Activated CD4-positive, alpha-beta T cell treated with anti-CD3 and anti-CD28 coated beads, Interleukin-2, amount 10 ng/mL, durations not matched to agents 7 days and 5 days (primary cell): ENCODE measurements at regions not wholly inside any gene's neighbourhood (a gene's known extent, or its start where the extent isn't known, plus 50 kb on each side); places are given as distances from the start of the nearest gene placed in this dataset.
A peak's percentile ranks its signal among the peaks of the same experiment; 100 is the strongest.

Experiments
- CTCF ChIA-PET: fragments of 350-600 bp; sonication (Branson Sonifier 250); formaldehyde crosslinking; loops from one replicate; lab custom pipeline; 2021; ENCODE audit warnings: antibody characterized with exemption; lab: Charles Lee
- POLR2A ChIA-PET: fragments of 350-600 bp; sonication (Branson Sonifier 250); formaldehyde crosslinking; loops from one replicate; lab custom pipeline; 2021; ENCODE audit warnings: antibody characterized with exemption; lab: Charles Lee
- DNase-seq: peaks from one replicate; pipeline ENCODE4 v3.0.0-alpha.2; 2020
- H3K27ac Mint-ChIP-seq: one replicate; pipeline ENCODE4 v1.8.0; 2021; ENCODE audit warnings: mild to moderate bottlenecking, moderate library complexity, mixed read lengths
- H3K27me3 Mint-ChIP-seq: one replicate; pipeline ENCODE4 v1.8.0; 2021; ENCODE audit warnings: mixed read lengths
- H3K36me3 Mint-ChIP-seq: one replicate; pipeline ENCODE4 v1.8.0; 2021; ENCODE audit warnings: low read depth, mixed read lengths
- H3K4me1 Mint-ChIP-seq: one replicate; pipeline ENCODE4 v1.8.0; 2021; ENCODE audit warnings: mixed read lengths
- H3K4me3 Mint-ChIP-seq: one replicate; pipeline ENCODE4 v1.8.0; 2021; ENCODE audit warnings: mild to moderate bottlenecking, moderate library complexity, mixed read lengths
- H3K9me3 Mint-ChIP-seq: one replicate; pipeline ENCODE4 v1.8.0; 2021; ENCODE audit warnings: mixed read lengths

DNA sequence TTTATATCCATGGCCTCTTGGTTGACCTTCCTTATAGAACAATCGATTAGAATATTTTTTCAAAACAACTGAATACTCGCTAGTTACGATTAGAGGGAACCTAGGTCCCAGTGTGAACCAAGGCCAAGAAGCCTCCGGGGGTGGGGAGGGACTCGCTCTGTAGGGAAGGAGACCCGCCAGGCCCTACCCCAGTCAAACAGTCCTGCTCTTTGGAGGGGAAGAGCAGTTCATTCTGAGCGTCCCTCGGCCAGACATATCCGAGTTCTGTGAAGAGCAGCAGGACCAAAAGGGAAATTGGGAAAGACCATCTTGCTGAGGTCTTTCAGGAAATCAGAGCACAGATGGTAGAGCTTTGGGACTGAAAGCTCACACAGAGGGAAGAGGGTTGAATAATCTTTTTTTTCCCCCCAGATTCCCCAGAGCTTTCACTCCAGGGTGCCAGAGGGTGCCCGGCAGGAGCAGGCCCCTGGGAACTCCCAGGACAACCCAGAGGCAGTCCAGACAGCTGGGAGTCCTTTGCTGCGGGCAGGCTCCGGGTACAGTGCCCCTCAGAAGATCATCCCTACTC, 137.2 kb upstream of the HES1 start:
- Mint-ChIP-seq H3K4me3 (no peak overlapping the region), H3K36me3 (no peaks in the 10 kb centered on the region), H3K9me3 (no peaks in the 10 kb centered on the region), H3K4me1 (peaks cover 8% of the 10 kb centered on the region), H3K27me3 (peaks cover 31% of the 10 kb centered on the region), H3K27ac (no peak overlapping the region)
- ChIA-PET CTCF (no interaction called here), POLR2A (no interaction called here)
- DNase-seq, result no peak

DNA sequence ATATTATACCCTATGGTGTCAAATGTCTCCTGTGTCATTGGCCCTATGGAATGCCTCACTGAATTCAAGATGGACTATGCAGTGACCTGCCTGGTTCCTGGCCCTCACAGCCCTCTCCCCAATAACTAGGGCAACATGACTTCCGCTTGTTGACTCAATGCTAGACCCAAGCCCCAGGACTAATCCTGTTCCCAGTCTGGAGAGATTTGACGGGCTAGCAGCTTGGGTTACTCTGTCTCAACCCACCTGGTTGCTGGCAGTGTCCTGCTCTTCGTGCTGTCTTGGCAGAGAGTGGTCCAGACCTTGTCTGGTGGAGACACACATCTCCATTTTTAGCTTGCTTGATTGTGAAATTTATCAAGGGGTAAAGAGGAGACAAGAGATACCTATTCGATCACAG, 135.8 kb upstream of the HES1 start:
- no peak overlapping the region for H3K4me3 Mint-ChIP-seq
- DNase-seq, result no peak
- no peaks in the 10 kb centered on the region for H3K9me3 Mint-ChIP-seq
- peaks cover 39% of the 10 kb centered on the region for H3K27me3 Mint-ChIP-seq
- H3K36me3 Mint-ChIP-seq, result no peaks in the 10 kb centered on the region
- ChIA-PET CTCF (no interaction called here), POLR2A (no interaction called here)
- H3K27ac Mint-ChIP-seq, result no peak overlapping the region
- peaks cover 10% of the 10 kb centered on the region for H3K4me1 Mint-ChIP-seq

DNA sequence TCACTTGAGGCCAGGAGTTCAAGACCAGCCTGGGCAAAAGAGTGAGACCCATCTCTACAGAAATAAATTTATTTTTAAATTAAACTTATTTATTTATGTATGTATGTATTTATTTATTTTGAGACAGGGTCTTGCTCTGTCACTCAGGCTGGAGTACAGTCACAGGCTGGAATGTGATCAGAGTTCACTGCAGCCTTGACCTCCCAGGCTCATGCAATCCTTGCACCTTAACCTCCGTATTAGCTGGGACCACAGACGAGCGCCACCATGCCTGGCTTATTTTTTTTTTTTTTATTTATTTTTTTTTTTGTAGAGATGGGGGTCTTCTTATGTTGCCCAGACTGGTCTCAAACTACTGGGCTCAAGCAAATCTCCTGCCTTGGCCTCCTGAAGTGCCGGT, 135.2 kb upstream of the HES1 start:
- peaks cover 40% of the 10 kb centered on the region for H3K27me3 Mint-ChIP-seq
- no peak overlapping the region for H3K27ac Mint-ChIP-seq
- DNase-seq, result no peak
- peaks cover 10% of the 10 kb centered on the region for H3K4me1 Mint-ChIP-seq
- no peaks in the 10 kb centered on the region for H3K36me3 Mint-ChIP-seq
- ChIA-PET POLR2A (no interaction called here), CTCF (interaction anchor here (0.5 kb wide), 1 partner anchor 187 kb away, joined by 5 read pairs; no protein-coding TSS in a partner anchor)
- H3K9me3 Mint-ChIP-seq, result no peaks in the 10 kb centered on the region
- no peak overlapping the region for H3K4me3 Mint-ChIP-seq

DNA sequence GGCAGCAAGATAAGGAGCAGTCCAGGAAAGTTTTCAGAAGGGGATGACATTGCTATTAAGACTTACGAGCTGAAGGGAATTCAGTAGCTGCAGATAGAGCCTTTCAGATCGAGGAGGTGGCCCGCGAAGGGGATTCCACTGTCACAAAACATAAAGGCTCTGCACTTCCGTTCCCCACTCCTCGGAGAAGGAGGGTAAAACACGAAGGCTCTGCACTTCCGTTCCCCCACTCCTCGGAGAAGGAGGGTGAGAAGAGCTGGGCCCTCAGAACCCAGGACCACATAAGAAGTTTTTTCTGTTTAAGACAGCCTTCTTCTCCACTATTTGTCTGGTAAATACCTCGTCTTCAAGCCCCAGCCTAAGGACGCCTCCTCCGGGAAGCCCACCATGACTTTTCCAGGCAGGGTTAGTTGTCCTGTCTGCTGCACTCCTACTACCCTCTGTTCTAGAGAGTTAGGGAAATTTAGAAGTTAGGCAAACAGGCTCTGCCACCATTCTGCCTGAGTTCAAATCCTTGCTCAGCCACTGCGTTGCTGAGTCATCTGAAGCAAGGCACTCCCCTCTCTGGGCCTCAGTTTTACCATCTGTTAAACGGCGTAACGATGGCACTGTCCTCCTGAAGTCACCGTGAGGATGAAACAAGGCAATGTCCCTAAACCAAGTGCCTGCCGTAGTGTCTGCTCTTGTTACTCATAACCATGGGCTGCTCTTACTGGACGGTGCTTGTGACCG, 134.1 kb upstream of the HES1 start:
- H3K4me3 Mint-ChIP-seq, result no peak overlapping the region
- H3K27ac Mint-ChIP-seq, result no peak overlapping the region
- no peaks in the 10 kb centered on the region for H3K9me3 Mint-ChIP-seq
- ChIA-PET CTCF (no interaction called here), POLR2A (no interaction called here)
- no peak for DNase-seq
- H3K27me3 Mint-ChIP-seq, result peaks cover 42% of the 10 kb centered on the region
- H3K36me3 Mint-ChIP-seq, result no peaks in the 10 kb centered on the region
- H3K4me1 Mint-ChIP-seq, result peaks cover 10% of the 10 kb centered on the region

DNA sequence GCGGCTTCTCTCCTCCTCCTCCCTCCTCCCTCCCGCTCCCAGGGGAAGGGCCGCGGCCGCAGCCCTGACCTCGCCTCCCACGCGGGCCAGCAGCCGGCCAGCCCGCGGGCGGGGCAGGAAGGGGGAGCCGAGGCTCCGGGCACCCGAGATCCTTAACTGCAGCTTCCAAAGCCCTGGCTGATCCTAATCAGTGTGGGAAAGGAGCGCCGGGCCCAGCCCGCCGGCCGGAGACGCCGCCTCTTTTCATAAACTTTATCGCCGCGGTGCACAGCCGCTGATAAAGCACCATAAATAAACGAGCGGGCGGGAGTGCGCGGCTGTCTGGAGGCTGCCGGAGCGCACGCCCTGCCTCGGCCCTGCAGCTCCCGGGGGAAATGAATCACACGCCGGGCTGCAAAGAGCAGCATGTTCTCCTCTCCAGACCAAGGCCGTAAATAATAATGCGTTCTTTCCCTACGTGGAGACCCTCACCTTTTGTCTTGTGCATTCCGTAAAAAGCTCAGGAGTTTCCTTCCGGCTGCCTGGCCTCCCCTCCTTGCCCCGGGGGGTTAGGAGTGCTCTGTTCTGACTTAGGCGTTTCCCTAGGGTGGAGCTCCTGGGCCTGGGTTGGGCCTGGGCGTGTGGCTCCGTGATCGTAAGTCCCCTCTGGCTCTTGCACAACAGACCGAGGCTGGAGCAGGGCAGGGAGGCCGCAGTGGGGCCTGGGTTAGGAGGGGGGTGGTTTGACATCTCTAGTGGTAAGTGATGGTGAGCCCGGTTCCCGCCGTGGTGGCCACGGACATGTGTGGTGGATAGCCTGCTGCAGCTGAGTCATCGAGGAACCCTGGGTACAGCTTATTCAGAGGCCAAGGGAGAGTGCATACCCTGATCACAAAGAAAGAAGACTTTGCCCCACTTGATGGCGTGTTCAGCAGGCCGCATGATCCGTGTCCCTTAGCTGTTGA, 132.6 kb upstream of the HES1 start:
- Mint-ChIP-seq H3K4me1 (peaks cover 8% of the 10 kb centered on the region), H3K36me3 (no peaks in the 10 kb centered on the region), H3K27me3 (peaks cover 38% of the 10 kb centered on the region), H3K4me3 (no peak overlapping the region), H3K27ac (peak overlapping the region; percentile 33), H3K9me3 (no peaks in the 10 kb centered on the region)
- DNase-seq, result no peak
- POLR2A ChIA-PET, result no interaction called here
- CTCF ChIA-PET, result interaction anchor here (0.8 to 1.3 kb wide), 2 partner anchors 21 to 28 kb away, joined by 3 to 4 read pairs; no protein-coding TSS in a partner anchor

DNA sequence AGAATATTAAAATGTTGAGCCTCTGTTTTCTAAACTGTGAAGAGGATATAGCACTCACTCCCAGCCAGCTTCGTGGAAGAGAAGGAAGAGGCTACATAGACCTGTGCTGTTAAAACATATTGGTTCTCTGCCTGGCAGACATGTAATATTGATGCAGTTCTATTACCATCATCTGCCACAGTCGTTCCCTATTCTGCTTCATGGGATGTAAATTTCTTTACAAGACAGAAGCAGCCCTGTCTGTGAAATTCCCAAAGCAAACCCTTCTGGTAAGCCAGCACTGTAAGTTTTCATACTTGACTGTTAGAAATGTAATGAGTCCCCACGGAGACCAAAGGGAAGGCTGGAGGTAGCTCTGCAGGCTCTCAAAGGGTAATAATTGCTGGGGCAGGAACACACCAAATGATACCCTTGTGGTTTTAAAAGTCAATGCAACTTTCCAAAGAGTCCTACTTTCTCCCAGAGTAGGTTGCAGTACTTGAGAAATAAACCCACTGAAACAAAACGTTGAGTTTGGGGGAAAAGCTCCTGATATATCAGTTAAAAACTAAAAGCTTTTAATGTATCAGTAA, 129.9 kb upstream of the HES1 start:
- Mint-ChIP-seq H3K36me3 (no peaks in the 10 kb centered on the region), H3K4me3 (no peak overlapping the region), H3K4me1 (peaks cover 8% of the 10 kb centered on the region), H3K27me3 (peaks cover 32% of the 10 kb centered on the region), H3K27ac (no peak overlapping the region), H3K9me3 (no peaks in the 10 kb centered on the region)
- CTCF ChIA-PET, result interaction anchor here (0.6 to 0.8 kb wide), 2 partner anchors 14 to 76 kb away, joined by 3 read pairs; no protein-coding TSS in a partner anchor
- DNase-seq, result no peak
- POLR2A ChIA-PET, result no interaction called here

DNA sequence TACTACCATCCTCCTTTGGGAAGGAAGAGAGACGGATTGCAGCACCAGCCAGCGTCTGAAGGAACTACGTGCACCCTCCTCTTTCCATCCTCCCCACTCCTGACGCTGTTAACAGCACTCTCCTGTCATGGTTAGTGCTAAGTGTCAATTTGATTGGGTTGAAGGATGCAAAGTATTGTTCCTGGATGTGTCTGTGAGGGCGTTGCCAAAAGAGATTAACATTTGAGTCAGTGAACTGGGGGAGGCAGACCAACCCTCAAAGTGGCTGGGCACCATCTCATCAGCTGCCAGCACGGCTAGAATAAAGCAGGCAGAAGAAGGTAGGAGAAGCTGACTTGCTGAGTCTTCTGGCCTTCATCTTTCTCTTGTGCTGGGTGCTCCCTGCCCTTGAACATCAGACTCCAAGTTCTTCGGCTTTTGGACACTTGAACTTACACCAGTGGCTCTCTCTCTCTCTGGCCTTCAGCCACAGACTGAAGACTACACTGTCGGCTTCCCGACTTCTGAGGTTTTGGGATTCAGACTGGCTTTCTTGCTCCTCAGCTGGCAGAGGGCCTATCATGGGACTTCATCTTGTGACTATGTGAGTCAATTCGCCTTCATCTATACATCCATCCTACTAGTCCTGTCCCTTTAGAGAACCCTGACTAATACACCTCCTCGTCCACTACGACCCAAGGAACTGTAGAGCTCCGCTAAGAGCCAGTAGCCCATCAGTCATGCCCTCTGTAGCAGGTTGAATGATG, 128.2 kb upstream of the HES1 start:
- no peaks in the 10 kb centered on the region for H3K9me3 Mint-ChIP-seq
- H3K36me3 Mint-ChIP-seq, result no peaks in the 10 kb centered on the region
- ChIA-PET POLR2A (no interaction called here), CTCF (no interaction called here)
- H3K27ac Mint-ChIP-seq, result no peak overlapping the region
- H3K4me3 Mint-ChIP-seq, result no peak overlapping the region
- DNase-seq, result no peak
- peaks cover 9% of the 10 kb centered on the region for H3K4me1 Mint-ChIP-seq
- peaks cover 28% of the 10 kb centered on the region for H3K27me3 Mint-ChIP-seq

DNA sequence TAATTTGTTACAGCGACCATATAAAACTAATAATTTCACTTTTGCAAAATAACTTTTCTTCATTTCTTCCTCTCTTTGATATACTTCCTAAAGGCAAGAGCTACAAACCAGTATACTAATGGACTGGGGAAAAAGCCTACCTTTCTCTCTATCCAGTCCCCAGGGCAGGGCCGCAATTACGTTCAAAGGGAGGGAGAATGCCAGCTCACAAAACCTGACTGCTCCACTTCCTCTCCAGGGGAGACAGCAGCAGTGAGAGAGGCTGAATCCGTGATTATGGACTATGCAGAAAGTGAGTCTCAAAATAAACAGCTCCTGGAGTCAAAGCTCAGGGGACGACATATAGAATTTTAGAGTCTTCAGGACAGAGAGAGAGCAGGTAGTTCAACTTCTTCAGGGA, 126.9 kb upstream of the HES1 start:
- peaks cover 2% of the 10 kb centered on the region for H3K4me1 Mint-ChIP-seq
- ChIA-PET POLR2A (interaction anchor here (0.5 kb wide), 1 partner anchor 14 kb away, joined by 5 read pairs; no protein-coding TSS in a partner anchor), CTCF (interaction anchor here (0.9 kb wide), 1 partner anchor 13 kb away, joined by 3 read pairs; no protein-coding TSS in a partner anchor)
- H3K36me3 Mint-ChIP-seq, result no peaks in the 10 kb centered on the region
- no peak for DNase-seq
- H3K27ac Mint-ChIP-seq, result no peak overlapping the region
- no peak overlapping the region for H3K4me3 Mint-ChIP-seq
- no peaks in the 10 kb centered on the region for H3K9me3 Mint-ChIP-seq
- peaks cover 22% of the 10 kb centered on the region for H3K27me3 Mint-ChIP-seq

DNA sequence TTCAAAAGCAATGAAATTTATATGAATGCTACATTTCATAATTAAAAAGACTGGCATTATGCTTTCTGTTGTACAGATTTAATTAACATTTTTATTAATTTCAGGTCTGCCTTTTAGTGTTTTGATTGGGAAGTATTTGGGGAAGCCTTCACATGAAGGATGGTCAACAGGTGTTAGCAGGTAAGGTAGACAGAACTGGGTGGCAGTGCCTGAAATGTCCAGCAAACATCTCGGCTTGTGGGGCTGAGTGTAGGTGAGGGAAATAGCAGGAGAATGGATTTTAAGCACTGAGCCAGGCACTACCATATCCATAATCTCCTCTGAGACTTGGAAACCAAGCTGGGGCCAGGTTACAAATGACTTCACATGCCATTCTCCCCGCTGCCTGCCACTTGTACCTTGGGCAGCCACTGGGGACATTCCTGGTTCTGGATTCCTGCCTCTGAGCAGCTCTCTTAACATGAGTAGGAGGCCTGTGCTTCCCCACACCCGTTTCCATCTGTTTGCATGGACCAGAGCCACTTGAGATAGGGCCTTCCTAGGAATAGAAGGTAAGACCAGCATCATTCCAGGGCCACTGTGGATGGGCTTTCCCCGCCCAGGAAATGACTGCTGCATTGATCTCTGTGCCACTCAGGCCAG, 125.9 kb upstream of the HES1 start:
- peaks cover 17% of the 10 kb centered on the region for H3K27me3 Mint-ChIP-seq
- no peaks in the 10 kb centered on the region for H3K36me3 Mint-ChIP-seq
- H3K9me3 Mint-ChIP-seq, result no peaks in the 10 kb centered on the region
- H3K27ac Mint-ChIP-seq, result no peak overlapping the region
- no peak overlapping the region for H3K4me3 Mint-ChIP-seq
- ChIA-PET CTCF (no interaction called here), POLR2A (no interaction called here)
- peaks cover 2% of the 10 kb centered on the region for H3K4me1 Mint-ChIP-seq
- DNase-seq, result no peak

DNA sequence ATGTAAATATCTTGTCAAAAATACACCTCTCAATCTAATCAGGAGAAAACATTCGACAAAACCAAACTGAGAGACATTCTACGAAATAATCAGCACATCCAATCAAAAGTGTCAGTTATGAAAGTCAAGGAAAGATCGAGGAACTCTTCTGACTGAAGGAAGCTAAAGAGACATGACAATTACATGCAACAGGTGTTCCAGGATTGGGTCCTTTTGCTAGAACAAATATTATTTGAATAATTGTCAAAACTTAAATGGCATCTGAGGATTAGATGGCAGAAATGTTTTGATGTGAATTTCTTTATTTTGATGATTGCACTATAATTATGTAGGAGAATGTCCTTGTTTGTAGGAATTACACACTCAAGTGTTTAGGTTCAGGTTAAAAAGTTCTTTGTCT, 124.1 kb upstream of the HES1 start:
- Mint-ChIP-seq H3K9me3 (no peaks in the 10 kb centered on the region), H3K27me3 (peaks cover 13% of the 10 kb centered on the region), H3K27ac (no peak overlapping the region), H3K4me3 (no peak overlapping the region), H3K36me3 (no peaks in the 10 kb centered on the region), H3K4me1 (peaks cover 2% of the 10 kb centered on the region)
- ChIA-PET POLR2A (no interaction called here), CTCF (no interaction called here)
- DNase-seq, result no peak

DNA sequence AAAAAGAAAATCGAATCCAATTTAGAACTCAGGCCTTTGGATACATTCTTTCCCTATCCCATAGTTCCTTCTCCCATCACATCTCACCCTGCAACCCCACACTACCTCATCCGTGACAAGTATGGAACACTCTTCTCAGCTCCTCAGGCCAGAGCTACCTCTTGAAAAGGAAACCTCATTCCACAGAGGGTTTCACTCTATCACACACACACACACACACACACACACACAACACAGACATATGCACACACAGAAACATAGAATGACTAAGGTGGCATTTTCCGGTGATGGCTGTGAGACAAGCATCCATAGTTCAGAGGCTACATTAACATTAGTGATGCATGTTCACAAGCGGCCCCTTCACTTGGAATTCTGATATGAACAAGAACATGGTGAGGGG, 122.0 kb upstream of the HES1 start:
- Mint-ChIP-seq H3K27me3 (peaks cover 13% of the 10 kb centered on the region), H3K4me1 (peaks cover 2% of the 10 kb centered on the region), H3K9me3 (no peaks in the 10 kb centered on the region), H3K4me3 (no peak overlapping the region), H3K36me3 (no peaks in the 10 kb centered on the region), H3K27ac (no peak overlapping the region)
- CTCF ChIA-PET, result no interaction called here
- DNase-seq, result no peak
- POLR2A ChIA-PET, result no interaction called here

DNA sequence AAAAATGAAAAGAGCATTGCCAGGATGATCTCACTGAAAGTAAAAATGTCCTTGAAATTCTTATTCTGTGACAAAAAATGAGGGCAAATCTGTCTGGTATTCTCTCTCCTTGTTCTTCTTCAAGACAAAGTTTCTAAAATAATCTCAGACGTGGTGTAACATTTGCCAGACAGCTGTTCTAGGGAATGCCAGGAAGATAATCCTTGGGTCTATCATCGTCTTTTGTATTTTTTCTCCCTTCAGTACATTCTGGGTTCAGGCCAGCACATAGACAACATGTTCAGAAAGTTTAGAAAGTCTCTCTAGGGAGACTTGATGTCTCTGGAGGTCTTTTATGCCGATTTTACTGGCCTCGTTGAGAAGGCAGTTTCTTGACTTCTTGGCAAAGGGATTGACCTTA, 121.2 kb upstream of the HES1 start:
- peaks cover 10% of the 10 kb centered on the region for H3K27me3 Mint-ChIP-seq
- ChIA-PET POLR2A (no interaction called here), CTCF (no interaction called here)
- DNase-seq, result no peak
- no peak overlapping the region for H3K27ac Mint-ChIP-seq
- H3K4me1 Mint-ChIP-seq, result peaks cover 2% of the 10 kb centered on the region
- H3K36me3 Mint-ChIP-seq, result no peaks in the 10 kb centered on the region
- H3K9me3 Mint-ChIP-seq, result no peaks in the 10 kb centered on the region
- no peak overlapping the region for H3K4me3 Mint-ChIP-seq
